WTC11 (cell line): ENCODE measurements at regions not wholly inside any gene's neighbourhood (a gene's known extent, or its start where the extent isn't known, plus 50 kb on each side); places are given as distances from the start of the nearest gene placed in this dataset.

Experiments
- ATAC-seq: fragments of 200-7000 bp; cut with Tn5 transposase; 2 replicates; pipeline ENCODE4 v1.10.0; 2021; ENCODE audit warnings: mild to moderate bottlenecking, moderate library complexity
- CTCF ChIA-PET: fragments of 300-600 bp; sonication (Branson Sonifier 250); formaldehyde crosslinking; loops from one replicate; lab custom pipeline; 2021; ENCODE audit warnings: antibody characterized with exemption; lab: Charles Lee
- POLR2A ChIA-PET: fragments of 350-600 bp; sonication (Branson Sonifier 250); formaldehyde crosslinking; loops from one replicate; lab custom pipeline; 2021; ENCODE audit warnings: antibody characterized with exemption; lab: Charles Lee
- DNase-seq: peaks from one replicate; pipeline ENCODE4 v3.0.0; 2021; ENCODE audit warnings: low spot score
- H3K27ac Mint-ChIP-seq: 2 replicates; pipeline ENCODE4 v1.8.0; 2021; ENCODE audit warnings: mixed read lengths
- H3K27me3 Mint-ChIP-seq: 2 replicates; pipeline ENCODE4 v1.8.0; 2021; ENCODE audit warnings: low read depth, mild to moderate bottlenecking, moderate library complexity, mixed read lengths
- H3K36me3 Mint-ChIP-seq: 2 replicates; pipeline ENCODE4 v1.8.0; 2021; ENCODE audit warnings: mixed read lengths
- H3K4me1 Mint-ChIP-seq: 2 replicates; pipeline ENCODE4 v1.8.0; 2022; ENCODE audit warnings: mixed read lengths
- H3K4me3 Mint-ChIP-seq: 2 replicates; pipeline ENCODE4 v1.8.0; 2021; ENCODE audit warnings: mild to moderate bottlenecking, moderate library complexity, mixed read lengths
- H3K9me3 Mint-ChIP-seq: 2 replicates; pipeline ENCODE4 v1.8.0; 2021; ENCODE audit warnings: mixed read lengths
- ATF2 ChIP-seq: sonication (generic); formaldehyde crosslinking; IDR thresholded peaks from 2 replicates; pipeline ENCODE4 v1.8.1; 2022; ENCODE audit warnings: low read depth, missing genetic modification reagents, borderline replicate concordance
- ATF6 ChIP-seq: sonication (generic); formaldehyde crosslinking; IDR thresholded peaks from 2 replicates; pipeline ENCODE4 v1.8.1; 2023; ENCODE audit warnings: mild to moderate bottlenecking, missing genetic modification reagents
- FOXP4 ChIP-seq: sonication (generic); formaldehyde crosslinking; IDR thresholded peaks from 2 replicates; pipeline ENCODE4 v1.8.0; 2022; ENCODE audit warnings: mild to moderate bottlenecking, missing genetic modification reagents
- GRHL2 ChIP-seq: fragments of 250-450 bp; sonication (Bioruptor Pico); IDR thresholded peaks from 2 replicates; pipeline ENCODE4 v1.8.0; 2022; ENCODE audit warnings: mild to moderate bottlenecking, moderate library complexity; ENCODE audit not compliant: insufficient replicate concordance, severe bottlenecking
- IRF1 ChIP-seq: sonication (generic); formaldehyde crosslinking; IDR thresholded peaks from 2 replicates; pipeline ENCODE4 v1.8.0; 2023; ENCODE audit warnings: missing genetic modification reagents
- IRF2 ChIP-seq: sonication (generic); formaldehyde crosslinking; IDR thresholded peaks from 2 replicates; pipeline ENCODE4 v1.8.0; 2022; ENCODE audit warnings: low read depth, missing genetic modification reagents, borderline replicate concordance
- JUN ChIP-seq: sonication (generic); formaldehyde crosslinking; IDR thresholded peaks from 2 replicates; pipeline ENCODE4 v1.8.0; 2023; ENCODE audit warnings: mild to moderate bottlenecking, missing genetic modification reagents
- MLX ChIP-seq: sonication (generic); formaldehyde crosslinking; IDR thresholded peaks from 2 replicates; pipeline ENCODE4 v1.8.1; 2023; ENCODE audit warnings: mild to moderate bottlenecking, missing genetic modification reagents, moderate library complexity
- NFATC4 ChIP-seq: fragments of 250-450 bp; sonication (Bioruptor Pico); IDR thresholded peaks from 2 replicates; pipeline ENCODE4 v1.9.0; 2021; ENCODE audit warnings: mild to moderate bottlenecking
- NFYB ChIP-seq: sonication (generic); formaldehyde crosslinking; conservative IDR thresholded peaks from 2 replicates; pipeline ENCODE4 v1.8.0; 2022; ENCODE audit warnings: low read depth, missing genetic modification reagents
- SP1 ChIP-seq: sonication (generic); formaldehyde crosslinking; conservative IDR thresholded peaks from 2 replicates; pipeline ENCODE4 v1.8.1; 2022; ENCODE audit warnings: missing genetic modification reagents
- TCF7 ChIP-seq: sonication (generic); formaldehyde crosslinking; IDR thresholded peaks from 2 replicates; pipeline ENCODE4 v1.8.0; 2022; ENCODE audit warnings: mild to moderate bottlenecking, low read depth, missing genetic modification reagents, moderate library complexity
- USF1 ChIP-seq: sonication (generic); formaldehyde crosslinking; IDR thresholded peaks from 2 replicates; pipeline ENCODE4 v1.8.0; 2022; ENCODE audit warnings: mild to moderate bottlenecking, missing genetic modification reagents
- USF2 ChIP-seq: sonication (generic); formaldehyde crosslinking; IDR thresholded peaks from 2 replicates; pipeline ENCODE4 v1.8.1; 2023; ENCODE audit warnings: mild to moderate bottlenecking, missing genetic modification reagents, moderate library complexity
- ZBTB43 ChIP-seq: sonication (generic); formaldehyde crosslinking; IDR thresholded peaks from 2 replicates; pipeline ENCODE4 v1.8.1; 2023; ENCODE audit warnings: mild to moderate bottlenecking, missing genetic modification reagents
- ZNF219 ChIP-seq: sonication (generic); formaldehyde crosslinking; IDR thresholded peaks from 2 replicates; pipeline ENCODE4 v1.8.0; 2023; ENCODE audit warnings: missing genetic modification reagents, mild to moderate bottlenecking, borderline replicate concordance
- ZNF512 ChIP-seq: sonication (generic); formaldehyde crosslinking; IDR thresholded peaks from 2 replicates; pipeline ENCODE4 v1.8.1; 2022; ENCODE audit warnings: missing genetic modification reagents, borderline replicate concordance

- DNase-seq, result no peak
- ChIA-PET POLR2A (no interaction called here), CTCF (interaction anchor here (0.7 kb wide), 1 partner anchor 75 kb away, joined by 3 read pairs; no protein-coding TSS in a partner anchor)
- H3K36me3 Mint-ChIP-seq, result no peaks in the 10 kb centered on the region
- no peaks in the 10 kb centered on the region for H3K9me3 Mint-ChIP-seq
- H3K27ac Mint-ChIP-seq, result no peak overlapping the region
- no peak for ATAC-seq
- no peak overlapping the region for H3K4me3 Mint-ChIP-seq
- TF ChIP-seq NFATC4 (CRISPR knock-in tag) (no peak), GRHL2 (CRISPR knock-in tag) (no peak), USF2 (CRISPR knock-in tag) (no peak), JUN (CRISPR knock-in tag) (no peak), SP1 (CRISPR knock-in tag) (no peak), ZBTB43 (no peak), FOXP4 (CRISPR knock-in tag) (no peak), ATF2 (no peak), ZNF219 (no peak), NFYB (CRISPR knock-in tag) (no peak), TCF7 (CRISPR knock-in tag) (no peak), IRF1 (CRISPR knock-in tag) (no peak), ATF6 (CRISPR knock-in tag) (no peak), MLX (no peak), IRF2 (CRISPR knock-in tag) (no peak), USF1 (no peak), ZNF512 (CRISPR knock-in tag) (no peak)
- H3K27me3 Mint-ChIP-seq, result no peaks in the 10 kb centered on the region
- peaks cover 42% of the 10 kb centered on the region for H3K4me1 Mint-ChIP-seq
These were observed 150.0 kb upstream of the SYT10 start for GRCh38 chr12:33589576-33590114.
